Neural crest cell (in vitro differentiated cells): ENCODE measurements at regions not wholly inside any gene's neighbourhood (a gene's known extent, or its start where the extent isn't known, plus 50 kb on each side); places are given as distances from the start of the nearest gene placed in this dataset.

Experiments used
- DNase-seq: peaks from one replicate; pipeline ENCODE4 v3.0.0; 2021; ENCODE audit warnings: low read depth, mixed read lengths, low spot score
- H3K27ac Mint-ChIP-seq: one replicate; pipeline ENCODE4 v1.8.0; 2021; ENCODE audit warnings: mild to moderate bottlenecking, mixed read lengths; ENCODE audit not compliant: unreplicated experiment
- H3K27me3 Mint-ChIP-seq: 2 replicates; pipeline ENCODE4 v1.8.0; 2021; ENCODE audit warnings: low read depth, mild to moderate bottlenecking, mixed read lengths
- H3K36me3 Mint-ChIP-seq: 2 replicates; pipeline ENCODE4 v1.8.0; 2021; ENCODE audit warnings: low read depth, mild to moderate bottlenecking, mixed read lengths
- H3K4me1 Mint-ChIP-seq: 2 replicates; pipeline ENCODE4 v1.8.0; 2021; ENCODE audit warnings: mixed read lengths
- H3K4me3 Mint-ChIP-seq: one replicate; pipeline ENCODE4 v1.8.0; 2021; ENCODE audit warnings: mild to moderate bottlenecking, mixed read lengths
- H3K9me3 Mint-ChIP-seq: 2 replicates; pipeline ENCODE4 v1.8.0; 2021; ENCODE audit warnings: mixed read lengths
- TF ChIP-seq, protein P1 (sequence below): fragments of 200-600 bp; sonication (generic); conservative IDR thresholded peaks from 2 replicates; pipeline ENCODE4 v1.5.0; 2021; ENCODE audit warnings: antibody characterized with exemption, mild to moderate bottlenecking

DNA sequence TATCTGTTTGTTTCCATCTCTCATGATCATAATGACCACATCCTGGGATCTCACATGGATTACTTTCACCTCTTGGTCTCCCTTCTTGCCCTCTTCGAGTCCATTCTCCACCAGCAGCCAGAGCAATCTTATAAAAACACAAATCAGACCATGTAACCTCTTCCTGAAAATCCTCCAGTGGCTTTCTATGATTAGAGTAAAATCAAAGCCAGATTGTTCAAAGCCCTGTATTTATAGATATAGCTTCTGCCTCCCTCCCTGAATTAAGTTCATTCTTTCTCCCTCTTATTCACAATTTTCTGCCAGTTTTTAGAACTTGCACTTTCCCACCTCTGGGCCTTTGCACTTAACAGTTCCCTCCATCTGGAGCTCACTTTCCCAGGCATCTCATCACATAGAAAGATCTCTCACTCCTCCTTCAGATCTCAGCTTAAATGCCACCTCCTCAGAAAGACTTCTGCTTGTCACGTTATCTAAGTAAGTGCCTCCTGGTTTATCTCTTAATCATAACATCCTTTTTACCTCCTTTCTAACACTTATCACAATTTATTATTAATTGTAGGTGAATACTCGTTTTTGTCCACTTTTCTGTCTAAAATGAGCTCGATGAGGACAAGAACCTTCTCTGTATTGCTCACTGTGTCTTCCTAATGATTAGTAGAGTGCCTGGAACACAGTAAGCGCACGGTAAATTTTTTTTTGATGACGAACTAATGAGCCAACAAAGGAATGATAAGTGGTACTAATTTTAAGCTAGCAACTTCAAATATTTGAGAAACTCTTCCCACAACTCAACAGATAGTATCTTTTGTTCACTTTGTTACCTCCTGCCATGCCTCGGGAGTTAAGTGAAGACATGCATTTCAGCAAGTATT lies 80.5 kb downstream of the CYB561 start:
- Mint-ChIP-seq H3K27me3 (no peaks in the 10 kb centered on the region), H3K36me3 (peaks cover 3% of the 10 kb centered on the region), H3K4me3 (no peak overlapping the region), H3K27ac (no peak overlapping the region), H3K4me1 (no peaks in the 10 kb centered on the region), H3K9me3 (no peaks in the 10 kb centered on the region)
- DNase-seq: no peak
- TF ChIP-seq, protein P1, sequence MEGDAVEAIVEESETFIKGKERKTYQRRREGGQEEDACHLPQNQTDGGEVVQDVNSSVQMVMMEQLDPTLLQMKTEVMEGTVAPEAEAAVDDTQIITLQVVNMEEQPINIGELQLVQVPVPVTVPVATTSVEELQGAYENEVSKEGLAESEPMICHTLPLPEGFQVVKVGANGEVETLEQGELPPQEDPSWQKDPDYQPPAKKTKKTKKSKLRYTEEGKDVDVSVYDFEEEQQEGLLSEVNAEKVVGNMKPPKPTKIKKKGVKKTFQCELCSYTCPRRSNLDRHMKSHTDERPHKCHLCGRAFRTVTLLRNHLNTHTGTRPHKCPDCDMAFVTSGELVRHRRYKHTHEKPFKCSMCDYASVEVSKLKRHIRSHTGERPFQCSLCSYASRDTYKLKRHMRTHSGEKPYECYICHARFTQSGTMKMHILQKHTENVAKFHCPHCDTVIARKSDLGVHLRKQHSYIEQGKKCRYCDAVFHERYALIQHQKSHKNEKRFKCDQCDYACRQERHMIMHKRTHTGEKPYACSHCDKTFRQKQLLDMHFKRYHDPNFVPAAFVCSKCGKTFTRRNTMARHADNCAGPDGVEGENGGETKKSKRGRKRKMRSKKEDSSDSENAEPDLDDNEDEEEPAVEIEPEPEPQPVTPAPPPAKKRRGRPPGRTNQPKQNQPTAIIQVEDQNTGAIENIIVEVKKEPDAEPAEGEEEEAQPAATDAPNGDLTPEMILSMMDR: no peak

DNA sequence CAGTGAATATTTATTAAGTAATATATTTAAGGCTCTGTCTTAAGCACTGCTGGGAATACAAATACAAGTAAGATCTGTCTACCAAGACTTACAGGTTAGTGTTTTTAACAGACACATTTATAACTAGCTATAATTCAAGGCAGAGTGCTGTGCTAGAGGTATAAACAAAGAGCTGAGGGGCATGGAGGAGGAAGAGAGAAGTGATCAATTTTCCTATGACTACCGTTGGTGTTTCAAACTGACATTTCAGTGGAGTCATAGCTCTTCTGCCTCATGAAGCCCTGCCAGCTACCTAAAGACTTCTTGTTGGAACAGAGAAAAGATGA lies 79.9 kb downstream of the CYB561 start:
- Mint-ChIP-seq H3K4me3 (no peak overlapping the region), H3K27me3 (no peaks in the 10 kb centered on the region), H3K36me3 (no peaks in the 10 kb centered on the region), H3K4me1 (no peaks in the 10 kb centered on the region), H3K9me3 (no peaks in the 10 kb centered on the region), H3K27ac (no peak overlapping the region)
- TF ChIP-seq, protein P1: no peak
- no peak for DNase-seq

DNA sequence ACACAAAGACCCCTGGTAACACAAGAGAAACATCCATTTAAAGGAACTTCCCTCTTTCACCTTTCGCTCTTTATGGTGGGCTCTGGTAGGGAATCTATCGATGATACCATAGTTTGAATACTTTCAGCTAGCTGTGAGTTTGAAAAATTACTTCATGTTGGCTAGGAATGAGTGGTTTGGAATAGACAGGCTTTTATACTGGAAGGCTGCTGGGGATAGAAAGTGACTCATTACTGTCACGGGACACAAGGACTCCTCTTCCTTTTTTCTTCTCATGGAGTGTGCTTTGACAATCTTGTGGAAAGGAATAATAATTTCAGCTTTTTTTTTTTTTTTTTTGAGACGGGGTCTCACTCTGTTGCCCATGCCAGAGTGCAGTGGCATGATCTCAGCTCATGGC lies 76.9 kb downstream of the CYB561 start:
- no peak for DNase-seq
- Mint-ChIP-seq H3K4me3 (no peak overlapping the region), H3K9me3 (no peaks in the 10 kb centered on the region), H3K36me3 (no peaks in the 10 kb centered on the region), H3K27me3 (no peaks in the 10 kb centered on the region), H3K27ac (no peak overlapping the region), H3K4me1 (no peaks in the 10 kb centered on the region)
- TF ChIP-seq, protein P1: no peak

DNA sequence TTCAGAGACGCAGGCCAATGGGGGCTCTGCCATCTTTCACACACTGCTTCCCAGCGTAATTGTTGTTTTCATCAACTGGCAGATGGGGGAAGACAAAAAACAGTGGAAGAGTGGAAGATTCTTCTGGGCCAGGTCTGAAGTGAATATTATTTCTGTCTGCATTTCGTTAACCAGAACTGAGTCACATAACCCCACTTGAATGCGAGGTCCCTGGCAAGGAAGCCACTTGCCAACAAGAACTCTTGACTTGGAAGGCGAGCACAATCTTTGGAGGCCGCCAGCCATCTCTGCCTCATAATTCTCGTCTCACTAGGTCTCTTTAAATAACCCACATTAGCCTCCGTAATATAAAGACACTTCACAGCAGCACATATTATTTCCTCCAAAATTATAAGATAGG lies 75.4 kb downstream of the CYB561 start:
- Mint-ChIP-seq H3K27me3 (no peaks in the 10 kb centered on the region), H3K9me3 (no peaks in the 10 kb centered on the region), H3K4me3 (no peak overlapping the region), H3K4me1 (no peaks in the 10 kb centered on the region), H3K36me3 (no peaks in the 10 kb centered on the region), H3K27ac (no peak overlapping the region)
- no peak for DNase-seq
- TF ChIP-seq, protein P1: no peak

DNA sequence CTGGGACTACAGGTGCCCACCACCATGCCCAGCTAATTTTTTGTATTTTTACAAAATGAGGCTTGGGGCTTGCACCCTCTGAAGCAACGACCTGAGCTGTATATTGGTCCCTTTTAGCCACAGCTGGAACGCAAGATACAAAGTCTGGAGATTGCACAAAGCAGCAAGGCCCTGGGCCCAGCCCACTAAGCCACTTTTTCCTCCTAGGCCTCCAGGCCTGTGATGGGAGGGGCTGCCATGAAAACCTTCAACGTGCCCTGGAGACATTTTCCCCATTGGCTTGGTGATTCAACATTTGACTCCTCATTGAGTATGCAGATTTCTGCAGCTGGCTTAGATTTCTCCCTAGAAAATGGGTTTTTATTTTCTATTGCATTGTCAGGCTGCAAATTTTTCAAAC lies 69.2 kb downstream of the CYB561 start:
- Mint-ChIP-seq H3K9me3 (peaks cover 9% of the 10 kb centered on the region), H3K4me3 (no peak overlapping the region), H3K27me3 (no peaks in the 10 kb centered on the region), H3K27ac (no peak overlapping the region), H3K36me3 (peaks cover 16% of the 10 kb centered on the region), H3K4me1 (peaks cover under 1% of the 10 kb centered on the region)
- DNase-seq: no peak
- TF ChIP-seq, protein P1: no peak
